ENCODE measurements at regions not wholly inside any gene's neighbourhood (a gene's known extent, or its start where the extent isn't known, plus 50 kb on each side); places are given as distances from the start of the nearest gene placed in this dataset.
A peak's percentile ranks its signal among the peaks of the same experiment; 100 is the strongest.

DNA sequence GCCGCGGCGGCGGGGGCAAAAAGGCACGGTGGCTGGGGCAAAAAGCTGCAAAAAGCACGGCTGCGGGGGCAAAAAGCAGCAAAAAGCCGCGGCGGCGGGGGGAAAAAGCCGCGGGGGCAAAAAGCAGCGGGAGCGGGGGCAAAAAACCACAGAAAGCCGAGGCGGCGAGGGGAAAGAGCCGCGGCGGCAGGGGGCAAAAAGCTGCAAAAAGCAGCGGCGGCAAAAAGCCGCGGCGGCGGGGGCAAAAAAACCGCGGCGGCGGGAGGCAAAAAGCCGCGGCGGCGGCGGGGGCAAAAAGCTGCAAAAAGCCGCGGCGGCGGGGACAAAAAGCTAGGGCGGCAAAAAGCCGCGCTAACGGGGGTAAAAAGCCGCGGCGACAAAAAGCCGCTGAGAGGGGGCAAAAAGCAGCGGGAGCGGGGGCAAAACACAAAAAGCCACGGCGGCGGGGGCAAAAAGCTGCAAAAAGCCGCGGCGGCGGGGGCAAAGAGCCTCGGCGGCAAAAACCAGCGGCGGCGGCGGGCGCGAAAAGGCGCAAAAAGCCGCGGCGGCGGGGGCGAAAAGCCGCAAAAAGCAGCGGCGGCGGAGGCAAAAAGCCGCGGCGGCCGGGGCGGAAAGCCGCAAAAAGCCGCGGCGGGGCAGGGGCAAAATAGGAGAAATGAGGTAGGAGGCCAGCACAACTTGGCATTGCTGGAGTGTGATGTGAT, 123.4 kb downstream of the ANKRD30BL start:
- Mint-ChIP-seq H3K27me3 (ENCODE audit: low read depth in 3 of 3) (peaks cover 6 to 26% (median 14%) of the 10 kb centered on the region in 3 donors), H3K27ac (no peak overlapping the region), H3K4me1 (no peaks in the 10 kb centered on the region), H3K36me3 (no peaks in the 10 kb centered on the region), H3K9me3 (peaks cover 0 to 13% (median 3%) of the 10 kb centered on the region in 7 donors), H3K4me3 (peak overlapping the region; percentile 25 to 62)
- DNase-seq, result no peak
- Histone ChIP-seq H3K36me3 (replicated peaks in 1 of 2; ENCODE audit: control insufficient read depth in 1 of 2, insufficient read depth in 2 of 2, low read length in 2 of 2) (no peaks in the 10 kb centered on the region), H3K4me1 (ENCODE audit: control insufficient read depth in 1 of 2, insufficient read depth in 2 of 2, low read length in 2 of 2) (no peaks in the 10 kb centered on the region), H3K4me3 (replicated peaks in 1 of 3; ENCODE audit: low read depth in 2 of 3, low read length in 3 of 3) (no peak overlapping the region), H3K9me3 (replicated peaks in 1 of 2; ENCODE audit: control insufficient read depth in 1 of 2, insufficient read depth in 1 of 2, low read length in 2 of 2) (peaks cover 5 to 28% of the 10 kb centered on the region in 2 donors), H3K9ac (ENCODE audit: insufficient read depth, low read length, poor library complexity, severe bottlenecking) (no peak overlapping the region), H4K20me1 (ENCODE audit: insufficient read depth, low read length) (no peaks in the 10 kb centered on the region), H3K4me2 (replicated peaks; ENCODE audit: extremely low read depth, low read length, poor library complexity, severe bottlenecking) (no peak overlapping the region), H3K79me2 (ENCODE audit: insufficient read depth, low read length) (no peaks in the 10 kb centered on the region), H2AFZ (ENCODE audit: insufficient read depth, low read depth, low read length, poor library complexity, severe bottlenecking) (no peak overlapping the region), H3K27ac (ENCODE audit: low read depth in 1 of 2, low read length in 2 of 2) (no peak overlapping the region), H3K27me3 (ENCODE audit: control insufficient read depth in 2 of 2, insufficient read depth in 2 of 2, low read length in 2 of 2) (peaks cover 27 to 47% of the 10 kb centered on the region in 2 donors)
- no peak for TF ChIP-seq CTCF (IDR thresholded peaks at IDR 0.05)
- under 1% methylated on average over 69 of the region's 84 CpGs for WGBS (ENCODE audit: insufficient coverage)
- intact Hi-C loops (cut with micrococcal nuclease), result no loop called here

GRCh38 chr2:132037527-132038178, 124.1 kb downstream of the ANKRD30BL start:
- no peak overlapping the region for H2AFZ ChIP-seq (ENCODE audit: insufficient read depth, low read depth, low read length, poor library complexity, severe bottlenecking)
- Mint-ChIP-seq H3K36me3 (no peaks in the 10 kb centered on the region), H3K27me3 (ENCODE audit: low read depth in 3 of 3) (peaks cover 3 to 23% (median 14%) of the 10 kb centered on the region in 3 donors), H3K9me3 (peaks cover 0 to 13% (median 3%) of the 10 kb centered on the region in 7 donors), H3K4me3 (peak overlapping the region; percentile 25 to 62), H3K27ac (no peak overlapping the region), H3K4me1 (no peaks in the 10 kb centered on the region)
- H3K79me2 ChIP-seq (ENCODE audit: insufficient read depth, low read length), result no peaks in the 10 kb centered on the region
- H3K27me3 ChIP-seq (ENCODE audit: control insufficient read depth in 2 of 2, insufficient read depth in 2 of 2, low read length in 2 of 2), result peaks cover 27 to 47% of the 10 kb centered on the region in 2 donors
- no peak overlapping the region for H3K27ac ChIP-seq (ENCODE audit: low read depth in 1 of 2, low read length in 2 of 2)
- no peak overlapping the region for H3K4me3 ChIP-seq (replicated peaks in 1 of 3; ENCODE audit: low read depth in 2 of 3, low read length in 3 of 3)
- no peak for DNase-seq
- no peak for TF ChIP-seq CTCF (IDR thresholded peaks at IDR 0.05)
- H3K9ac ChIP-seq (ENCODE audit: insufficient read depth, low read length, poor library complexity, severe bottlenecking), result no peak overlapping the region
- WGBS (ENCODE audit: insufficient coverage), result 2% methylated on average over 34 of the region's 53 CpGs
- intact Hi-C loops (cut with micrococcal nuclease), result no loop called here
- peaks cover 5 to 28% of the 10 kb centered on the region in 2 donors for H3K9me3 ChIP-seq (replicated peaks in 1 of 2; ENCODE audit: control insufficient read depth in 1 of 2, insufficient read depth in 1 of 2, low read length in 2 of 2)
- no peaks in the 10 kb centered on the region for H4K20me1 ChIP-seq (ENCODE audit: insufficient read depth, low read length)
- no peak overlapping the region for H3K4me2 ChIP-seq (replicated peaks; ENCODE audit: extremely low read depth, low read length, poor library complexity, severe bottlenecking)
- H3K4me1 ChIP-seq (ENCODE audit: control insufficient read depth in 1 of 2, insufficient read depth in 2 of 2, low read length in 2 of 2), result no peaks in the 10 kb centered on the region
- H3K36me3 ChIP-seq (replicated peaks in 1 of 2; ENCODE audit: control insufficient read depth in 1 of 2, insufficient read depth in 2 of 2, low read length in 2 of 2), result no peaks in the 10 kb centered on the region
